H54 (cell line): ENCODE measurements at regions not wholly inside any gene's neighbourhood (a gene's known extent, or its start where the extent isn't known, plus 50 kb on each side); places are given as distances from the start of the nearest gene placed in this dataset.

Source experiments
- DNase-seq: peaks from one replicate; pipeline ENCODE4 v3.0.0; 2011; ENCODE audit warnings: low spot score, mixed read lengths; ENCODE audit not compliant: insufficient read length
- FAIRE-seq: peaks from 3 replicates; lab custom pipeline; 2011; peaks lifted over from hg19 to GRCh38; lab: Jason Lieb, UNC
- POLR2A ChIP-seq: IDR thresholded peaks from 2 replicates; pipeline ENCODE4 v1.6.1; 2011; ENCODE audit warnings: low read depth, mild to moderate bottlenecking, low read length

DNA sequence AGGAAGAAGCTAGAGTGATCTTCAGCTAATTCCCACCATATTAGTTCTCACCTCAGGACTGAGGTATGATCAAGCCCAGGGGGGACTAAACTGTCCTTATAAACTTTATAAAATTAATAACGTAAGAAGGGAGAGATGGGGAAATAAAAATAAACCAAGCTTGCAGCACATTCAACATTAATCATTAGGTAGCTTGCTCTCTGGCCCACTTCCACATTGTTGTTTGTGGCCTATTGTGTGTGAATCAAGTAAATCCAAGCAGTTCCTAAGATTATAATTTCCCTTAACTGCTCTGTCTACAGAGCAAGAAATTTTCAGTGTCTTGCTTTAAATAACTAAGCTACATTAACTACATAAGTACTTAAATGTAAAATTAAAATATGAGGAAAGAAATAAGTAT, 131.3 kb upstream of the ABCA1 start:
- FAIRE-seq = no peak
- no peak for DNase-seq
- no peak for TF ChIP-seq POLR2A

DNA sequence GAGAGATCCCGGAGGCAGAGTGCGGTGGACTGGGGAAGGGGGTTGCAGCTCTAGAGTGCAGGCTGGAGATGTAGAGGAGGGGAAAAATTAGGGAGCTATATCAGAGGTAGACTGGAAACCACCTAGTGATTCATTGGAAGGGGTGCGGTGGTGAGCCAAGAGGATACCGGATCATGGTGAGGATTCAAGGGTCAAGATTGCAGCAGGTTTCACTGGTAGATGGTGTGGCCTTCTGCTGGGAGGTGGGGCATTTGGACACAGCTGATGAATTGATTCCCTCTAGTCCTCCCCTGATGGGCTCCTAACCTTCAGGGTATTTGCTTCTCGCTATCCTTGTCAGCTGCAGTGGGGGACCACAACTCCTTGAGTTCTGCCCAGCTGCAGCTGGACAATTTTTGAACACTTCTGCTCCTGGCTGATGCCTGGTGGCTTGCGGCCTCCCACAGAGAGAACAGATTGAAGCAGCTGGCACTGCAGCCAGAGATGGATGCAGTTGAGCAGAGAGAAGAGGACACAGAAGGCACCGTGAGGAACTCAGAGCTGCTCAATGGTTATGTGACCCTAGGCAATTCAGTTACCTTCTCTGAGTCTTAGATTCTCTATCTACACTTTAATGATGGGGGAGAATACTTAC, 134.4 kb upstream of the ABCA1 start:
- no peak for TF ChIP-seq POLR2A
- FAIRE-seq = no peak
- DNase-seq = no peak

- TF ChIP-seq POLR2A = no peak
- DNase-seq (peak; percentile 90), FAIRE-seq (peak; percentile 92)
These were observed 136.5 kb upstream of the ABCA1 start for GRCh38 chr9:105064248-105065097.

GRCh38 chr9:105065098-105066088, 137.4 kb upstream of the ABCA1 start:
- no peak for DNase-seq
- TF ChIP-seq POLR2A = no peak

DNA sequence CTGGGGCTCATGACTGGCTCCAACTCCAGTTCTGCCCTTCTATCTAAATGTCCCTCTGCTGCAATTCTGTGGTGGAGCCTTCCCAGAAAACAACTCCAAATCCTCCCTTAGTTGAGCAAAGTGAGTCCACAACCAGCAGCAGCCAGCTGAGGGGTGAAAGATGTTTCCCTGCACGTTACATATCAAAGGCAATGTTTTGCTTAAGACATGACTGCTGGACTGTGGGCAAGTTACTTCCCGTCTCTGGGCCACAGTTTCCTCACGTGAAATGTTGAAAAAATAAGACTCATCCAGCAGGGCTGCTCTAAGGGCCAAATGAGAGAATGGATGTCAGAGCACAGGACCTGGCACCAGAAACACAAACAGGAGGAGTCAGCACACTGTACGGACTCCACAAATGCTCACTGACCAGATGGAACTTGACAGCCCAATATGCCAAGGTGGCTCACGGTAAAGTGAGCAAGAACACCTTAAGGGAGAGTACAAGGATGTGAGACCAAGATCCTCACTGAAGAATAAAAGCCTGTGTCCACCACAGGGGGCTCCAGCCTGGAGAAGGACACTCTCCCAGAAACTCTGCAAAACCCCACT, 138.4 kb upstream of the ABCA1 start:
- FAIRE-seq (no peak), DNase-seq (no peak)
- no peak for TF ChIP-seq POLR2A

More at GRCh38 chr9:105065098-105066088, 137.4 kb upstream of the ABCA1 start:
- FAIRE-seq = no peak

DNA sequence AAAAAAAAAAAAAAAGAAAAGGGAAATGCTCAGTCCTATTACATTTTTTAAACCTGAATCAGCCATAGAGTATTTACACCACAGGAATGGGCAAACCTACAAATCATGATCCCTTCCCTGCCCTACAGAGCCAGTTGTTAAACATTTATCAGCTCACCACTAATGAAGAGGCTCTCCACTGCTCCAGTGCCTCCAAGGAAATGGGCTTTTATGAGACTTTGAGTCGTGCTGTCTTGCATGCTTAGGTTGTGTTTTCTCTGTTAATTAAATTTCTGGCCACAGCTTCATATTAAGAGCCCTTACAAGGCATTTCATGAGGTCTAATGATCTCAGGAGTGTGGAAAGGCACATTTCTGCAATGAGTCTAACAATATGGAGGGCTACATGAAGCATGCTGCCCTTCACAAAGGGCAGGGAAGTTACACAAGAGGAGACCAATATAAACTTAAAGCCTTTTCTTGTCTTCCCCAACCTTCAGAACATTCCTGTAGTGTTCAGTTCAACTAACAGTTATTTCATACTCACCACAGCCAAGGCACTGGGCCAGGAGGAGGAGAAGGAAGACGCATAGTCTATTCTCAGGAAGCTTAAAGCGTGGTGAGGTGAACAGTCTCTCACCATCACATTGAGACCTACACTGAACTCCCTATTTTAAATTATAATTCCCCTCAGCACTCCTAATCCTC, 140.1 kb upstream of the ABCA1 start:
- no peak for TF ChIP-seq POLR2A
- DNase-seq = no peak
- no peak for FAIRE-seq

- FAIRE-seq (no peak), DNase-seq (no peak)
- TF ChIP-seq POLR2A = no peak
These were observed 141.3 kb upstream of the ABCA1 start for GRCh38 chr9:105069285-105069684.

- TF ChIP-seq POLR2A = no peak
- no peak for DNase-seq
- no peak for FAIRE-seq
These were observed 141.7 kb upstream of the ABCA1 start for GRCh38 chr9:105069696-105070095.

- DNase-seq = no peak
- FAIRE-seq = no peak
- TF ChIP-seq POLR2A = no peak
These were observed 142.2 kb upstream of the ABCA1 start for GRCh38 chr9:105070176-105070575.

DNA sequence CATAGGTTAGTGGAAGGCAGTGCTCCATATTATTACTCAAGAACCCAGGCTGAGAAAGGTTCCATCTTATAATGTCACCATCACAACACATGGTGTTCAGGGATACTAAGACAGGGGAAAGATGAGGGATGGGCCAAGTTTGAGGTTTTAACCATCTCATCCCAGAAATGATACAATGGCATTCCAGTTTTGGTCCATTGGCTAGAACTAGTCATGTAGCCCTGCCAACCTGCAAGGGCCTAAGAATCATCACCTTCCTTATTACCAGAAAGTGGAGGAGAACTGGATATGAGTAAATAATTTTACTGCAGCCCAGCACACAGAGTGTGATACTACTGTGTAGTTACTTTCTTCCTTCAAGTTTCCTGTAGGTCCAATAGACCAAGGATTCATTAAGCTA, 144.5 kb upstream of the ABCA1 start:
- FAIRE-seq (no peak), DNase-seq (no peak)
- TF ChIP-seq POLR2A = no peak

- DNase-seq = no peak
- no peak for TF ChIP-seq POLR2A
- FAIRE-seq = no peak
These were observed 145.2 kb upstream of the ABCA1 start for GRCh38 chr9:105073147-105073546.

DNA sequence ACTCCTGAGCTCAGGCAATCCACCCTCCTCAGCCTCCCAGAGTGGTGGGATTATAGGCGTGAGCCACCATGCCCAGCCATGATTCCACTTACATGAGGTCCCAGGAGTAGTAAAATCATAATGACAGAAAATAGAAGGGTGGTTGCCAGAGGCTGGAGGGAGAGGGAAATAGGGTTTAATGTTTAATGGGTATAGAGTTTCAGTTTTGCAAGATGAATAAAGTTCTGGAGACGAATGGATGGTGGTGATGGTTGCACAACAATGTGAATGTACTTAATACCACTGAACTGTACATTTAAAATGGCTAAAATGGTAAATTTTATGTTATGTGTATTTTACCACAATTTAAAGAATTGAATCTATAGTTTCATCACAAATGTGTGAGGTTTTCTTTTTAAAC, 146.5 kb upstream of the ABCA1 start:
- FAIRE-seq (no peak), DNase-seq (no peak)

GRCh38 chr9:105076729-105077128, 148.8 kb upstream of the ABCA1 start:
- no peak for TF ChIP-seq POLR2A
- DNase-seq (no peak), FAIRE-seq (no peak)

More for the DNA sequence above, 146.5 kb upstream of the ABCA1 start:
- TF ChIP-seq POLR2A = no peak

DNA sequence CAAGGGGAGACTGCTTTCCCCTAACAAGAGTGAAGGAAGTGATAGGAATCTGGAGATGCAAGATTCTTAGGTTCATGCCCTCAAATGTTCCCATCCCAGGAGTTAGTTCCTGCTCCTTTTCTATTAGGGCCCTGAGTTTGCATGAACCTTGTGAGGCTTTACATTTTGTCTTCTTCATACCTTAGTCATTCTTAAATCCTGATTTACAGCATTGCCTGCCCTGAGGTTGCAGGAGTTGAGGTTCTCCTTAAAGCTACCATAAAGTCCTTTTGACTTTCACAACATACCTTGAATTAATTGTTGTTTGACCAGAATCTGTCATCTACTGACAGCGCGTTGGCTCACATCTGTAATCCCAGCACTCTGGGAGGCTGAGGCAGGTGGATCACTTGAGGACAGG, 151.5 kb upstream of the ABCA1 start:
- DNase-seq (no peak), FAIRE-seq (no peak)
- TF ChIP-seq POLR2A = no peak
